Common myeloid progenitor, CD34-positive (primary cell): ENCODE measurements at regions not wholly inside any gene's neighbourhood (a gene's known extent, or its start where the extent isn't known, plus 50 kb on each side); places are given as distances from the start of the nearest gene placed in this dataset.
A peak's percentile ranks its signal among the peaks of the same experiment; 100 is the strongest.

Experiments used
- CTCF ChIA-PET: fragments of 350-600 bp; sonication (Branson Sonifier 250); formaldehyde crosslinking; loops from one replicate; lab custom pipeline; 2021; ENCODE audit warnings: antibody characterized with exemption; lab: Charles Lee
- POLR2A ChIA-PET: fragments of 350-600 bp; sonication (Branson Sonifier 250); formaldehyde crosslinking; loops from one replicate; lab custom pipeline; 2021; ENCODE audit warnings: antibody characterized with exemption; lab: Charles Lee
- DNase-seq, 3 donors: peaks; one replicate each; pipeline versions ENCODE4 v3.0.0 to v3.0.0-alpha.2; 2013
- H3K27ac ChIP-seq, 2 experiments: 1 replicate in 1 of 2; 2 replicates in 1 of 2; pipeline ENCODE4 v1.7.0; 2013; ENCODE audit warnings: inconsistent platforms in 2 of 2, low read length in 2 of 2, mild to moderate bottlenecking in 2 of 2, low read depth in 1 of 2, moderate library complexity in 1 of 2; ENCODE audit not compliant: severe bottlenecking in 2 of 2, insufficient read depth in 1 of 2, poor library complexity in 1 of 2
- H3K27me3 ChIP-seq, 5 experiments: replicated peaks in 2 of 5; 1 replicate in 3 of 5; 2 replicates in 2 of 5; pipeline versions ENCODE4 v1.6.1 to v1.7.0; 2013; ENCODE audit warnings: low read length in 4 of 5, mild to moderate bottlenecking in 2 of 5, moderate library complexity in 2 of 5, inconsistent platforms in 1 of 5; ENCODE audit not compliant: insufficient read depth in 5 of 5, control insufficient read depth in 4 of 5
- H3K36me3 ChIP-seq, 4 experiments: 1 replicate in 2 of 4; 2 replicates in 2 of 4; pipeline versions ENCODE4 v1.6.1 to v1.7.0; 2013; ENCODE audit warnings: low read length in 3 of 4, control low read depth in 1 of 4, mild to moderate bottlenecking in 1 of 4; ENCODE audit not compliant: control insufficient read depth in 4 of 4, insufficient read depth in 4 of 4
- H3K4me1 ChIP-seq, 4 experiments: 1 replicate in 3 of 4; 2 replicates in 1 of 4; pipeline versions ENCODE4 v1.6.1 to v1.7.1; 2013; ENCODE audit warnings: low read length in 3 of 4, mild to moderate bottlenecking in 3 of 4, control low read depth in 1 of 4, inconsistent platforms in 1 of 4, moderate library complexity in 1 of 4; ENCODE audit not compliant: control insufficient read depth in 4 of 4, insufficient read depth in 4 of 4; ENCODE audit errors: control extremely low read depth in 1 of 4
- H3K4me3 ChIP-seq, 7 experiments: 1 replicate in 4 of 7; 2 replicates in 3 of 7; pipeline versions ENCODE4 v1.5.1 to v1.7.0; 2013; ENCODE audit warnings: mild to moderate bottlenecking in 7 of 7, low read length in 6 of 7, moderate library complexity in 6 of 7, inconsistent platforms in 2 of 7, low read depth in 2 of 7, control low read depth in 1 of 7; ENCODE audit not compliant: insufficient read depth in 4 of 7, control insufficient read depth in 1 of 7; ENCODE audit errors: extremely low read depth in 1 of 7
- H3K9me3 ChIP-seq, 5 experiments: 1 replicate in 4 of 5; 2 replicates in 1 of 5; pipeline versions ENCODE4 v1.6.1 to v1.7.1; 2013; ENCODE audit warnings: low read length in 4 of 5, mild to moderate bottlenecking in 2 of 5, inconsistent platforms in 1 of 5, low read depth in 1 of 5, moderate library complexity in 1 of 5; ENCODE audit not compliant: control insufficient read depth in 4 of 5, insufficient read depth in 2 of 5; ENCODE audit errors: control extremely low read depth in 1 of 5
- WGBS: methylation state at CpG from one replicate; pipeline ENCODE4 v1.1.5; 2013; ENCODE audit not compliant: insufficient coverage; 5-methylcytosine and 5-hydroxymethylcytosine counted together

- no peaks in the 10 kb centered on the region for H3K27me3 ChIP-seq
- no peak overlapping the region for H3K4me3 ChIP-seq
- no peak overlapping the region for H3K27ac ChIP-seq
- DNase-seq = peak; percentile 31 to 48 (median 45)
- H3K4me1 ChIP-seq = no peaks in the 10 kb centered on the region
- H3K36me3 ChIP-seq = no peaks in the 10 kb centered on the region
- POLR2A ChIA-PET = no interaction called here
- no peaks in the 10 kb centered on the region for H3K9me3 ChIP-seq
- CTCF ChIA-PET = interaction anchor here (0.9 to 1.5 kb wide), 3 partner anchors 11 to 1763 kb away, joined by 3 to 4 read pairs (median 3); no protein-coding TSS in a partner anchor
- 80% methylated on average over 1 of the region's 2 CpGs for WGBS
Measured at GRCh38 chr13:104773775-104774174, 1707.6 kb upstream of the SLC10A2 start.

DNA sequence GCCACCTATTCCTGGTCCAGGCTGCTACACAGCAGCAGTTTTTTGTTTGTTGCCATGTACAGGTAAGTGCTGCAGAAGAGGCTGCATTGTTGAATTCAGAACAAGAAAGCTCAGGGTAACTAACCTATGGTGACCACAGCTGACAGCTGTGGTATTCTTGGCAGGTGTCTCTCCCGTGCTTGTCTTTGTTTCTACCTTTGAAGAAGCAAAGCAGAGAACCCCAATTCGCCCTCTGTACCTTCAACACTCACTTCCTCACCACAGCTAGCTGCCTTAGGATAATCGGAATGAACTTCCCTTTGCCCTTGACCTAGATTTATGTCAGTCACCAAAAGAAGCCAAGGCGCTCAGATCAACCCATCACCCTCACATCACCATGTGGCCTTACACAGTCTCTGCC lies 1703.3 kb upstream of the SLC10A2 start:
- H3K4me1 ChIP-seq = no peaks in the 10 kb centered on the region
- H3K27ac ChIP-seq = no peak overlapping the region
- H3K27me3 ChIP-seq = no peaks in the 10 kb centered on the region
- DNase-seq = no peak
- no peaks in the 10 kb centered on the region for H3K36me3 ChIP-seq
- H3K9me3 ChIP-seq = no peaks in the 10 kb centered on the region
- ChIA-PET POLR2A (no interaction called here), CTCF (no interaction called here)
- 79% methylated on average over 4 of the region's 4 CpGs for WGBS
- no peak overlapping the region for H3K4me3 ChIP-seq

- Histone ChIP-seq H3K4me1 (no peaks in the 10 kb centered on the region), H3K36me3 (no peaks in the 10 kb centered on the region), H3K4me3 (no peak overlapping the region), H3K27me3 (no peaks in the 10 kb centered on the region), H3K27ac (no peak overlapping the region), H3K9me3 (peaks cover 0 to 1% (median 0%) of the 10 kb centered on the region in 5 experiments)
- ChIA-PET POLR2A (no interaction called here), CTCF (interaction anchor here (0.8 kb wide), 1 partner anchor 9 kb away, joined by 3 read pairs; no protein-coding TSS in a partner anchor)
- DNase-seq = no peak
Measured at GRCh38 chr13:104766319-104766718, 1700.1 kb upstream of the SLC10A2 start.

DNA sequence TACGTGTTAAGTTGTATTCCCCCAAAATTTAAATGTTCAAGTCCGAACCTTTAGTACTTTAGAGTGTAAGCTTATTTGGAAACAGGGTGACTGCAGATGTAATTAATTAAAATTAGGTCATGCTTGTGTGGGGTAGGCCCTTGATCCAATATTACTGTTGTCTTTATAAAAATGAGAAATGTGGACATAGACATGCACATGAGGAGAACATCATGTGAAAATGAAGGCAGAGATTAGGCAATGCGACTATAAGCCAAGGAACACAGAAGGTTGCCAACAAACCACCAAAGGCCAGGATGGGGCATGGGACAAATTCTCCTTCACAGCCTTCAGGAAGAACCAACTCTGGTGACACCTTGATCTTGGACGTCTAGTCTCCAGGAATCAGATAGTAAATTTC lies 1698.4 kb upstream of the SLC10A2 start:
- CTCF ChIA-PET = no interaction called here
- WGBS = 88% methylated on average over 1 of the region's 4 CpGs

GRCh38 chr13:104759069-104759468 lies 1692.9 kb upstream of the SLC10A2 start:
- no peaks in the 10 kb centered on the region for H3K4me1 ChIP-seq
- no peak overlapping the region for H3K4me3 ChIP-seq
- H3K27ac ChIP-seq = no peak overlapping the region
- ChIA-PET POLR2A (no interaction called here), CTCF (no interaction called here)
- no peak for DNase-seq
- H3K36me3 ChIP-seq = no peaks in the 10 kb centered on the region
- no peaks in the 10 kb centered on the region for H3K27me3 ChIP-seq
- H3K9me3 ChIP-seq = peaks cover 0 to 1% (median 0%) of the 10 kb centered on the region in 5 experiments
- 100% methylated on average over 1 of the region's 3 CpGs for WGBS

More for the DNA sequence above, 1698.4 kb upstream of the SLC10A2 start:
- Histone ChIP-seq H3K4me3 (no peak overlapping the region), H3K27ac (no peak overlapping the region), H3K27me3 (no peaks in the 10 kb centered on the region), H3K9me3 (peaks cover 0 to 1% (median 0%) of the 10 kb centered on the region in 5 experiments), H3K4me1 (no peaks in the 10 kb centered on the region), H3K36me3 (no peaks in the 10 kb centered on the region)
- no peak for DNase-seq
- POLR2A ChIA-PET = no interaction called here

DNA sequence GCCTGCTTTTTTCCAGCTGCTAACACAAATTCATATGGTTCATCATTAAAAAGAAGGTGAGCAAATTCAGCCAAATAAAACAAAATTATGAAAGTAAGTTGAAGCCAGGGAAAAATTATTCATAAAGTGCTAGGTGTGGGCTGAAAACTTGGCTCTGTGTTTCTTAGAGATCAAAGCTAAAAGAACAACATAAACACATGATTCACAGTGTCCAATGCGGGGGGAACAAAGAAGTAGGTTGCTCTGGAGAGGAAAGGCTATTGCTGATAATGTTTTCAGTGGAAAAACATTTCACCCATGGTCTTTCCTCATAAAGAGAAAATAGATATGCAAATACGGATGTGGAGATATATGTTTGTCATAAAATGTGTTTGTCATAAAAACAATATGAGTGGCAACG lies 1691.5 kb upstream of the SLC10A2 start:
- DNase-seq = no peak
- ChIA-PET CTCF (interaction anchor here (0.8 to 0.9 kb wide), 2 partner anchors 8 to 24 kb away, joined by 3 read pairs; no protein-coding TSS in a partner anchor), POLR2A (no interaction called here)
- peaks cover 0 to 1% (median 0%) of the 10 kb centered on the region in 5 experiments for H3K9me3 ChIP-seq
- no CpG with 5 or more reads among the region's 3 CpGs for WGBS
- no peaks in the 10 kb centered on the region for H3K4me1 ChIP-seq
- no peaks in the 10 kb centered on the region for H3K27me3 ChIP-seq
- no peak overlapping the region for H3K4me3 ChIP-seq
- no peak overlapping the region for H3K27ac ChIP-seq
- no peaks in the 10 kb centered on the region for H3K36me3 ChIP-seq

GRCh38 chr13:104750377-104750776 lies 1684.2 kb upstream of the SLC10A2 start:
- POLR2A ChIA-PET = no interaction called here
- H3K27ac ChIP-seq = no peak overlapping the region
- H3K9me3 ChIP-seq = no peaks in the 10 kb centered on the region
- DNase-seq = no peak
- H3K36me3 ChIP-seq = no peaks in the 10 kb centered on the region
- no CpG with 5 or more reads among the region's 2 CpGs for WGBS
- H3K4me3 ChIP-seq = no peak overlapping the region
- H3K4me1 ChIP-seq = no peaks in the 10 kb centered on the region
- CTCF ChIA-PET = no interaction called here
- H3K27me3 ChIP-seq = no peaks in the 10 kb centered on the region
